Gastroesophageal sphincter (tissue), 3 donors: ENCODE measurements at regions not wholly inside any gene's neighbourhood (a gene's known extent, or its start where the extent isn't known, plus 50 kb on each side); places are given as distances from the start of the nearest gene placed in this dataset.

Source experiments
- CTCF ChIP-seq, 4 experiments: fragments of 200-600 bp in 2 of 4; fragments of 450-650 bp in 2 of 4; sonication (generic) in 1 of 4; IDR thresholded peaks; one replicate each; pipeline ENCODE4 v1.5.1; 2017 to 2019; ENCODE audit warnings: antibody characterized with exemption in 4 of 4, mild to moderate bottlenecking in 2 of 4, moderate library complexity in 2 of 4
- POLR2A ChIP-seq, 2 donors: fragments of 450-650 bp; IDR thresholded peaks; one replicate each; pipeline ENCODE4 v1.6.1; 2017; ENCODE audit warnings: antibody characterized with exemption in 2 of 2, mild to moderate bottlenecking in 2 of 2, moderate library complexity in 1 of 2
- POLR2AphosphoS5 ChIP-seq: sonication (generic); formaldehyde crosslinking; IDR thresholded peaks from one replicate; pipeline ENCODE4 v1.6.1; 2017; ENCODE audit warnings: antibody characterized with exemption

GRCh38 chr4:162957521-162958143 is 209.1 kb downstream of the NAF1 start:
- TF ChIP-seq POLR2A (IDR thresholded peaks at IDR 0.05) = no peak
- TF ChIP-seq POLR2AphosphoS5 = no peak
- no peak for TF ChIP-seq CTCF (IDR thresholded peaks at IDR 0.05)
